DMS79 treated with DMSO at 0.1 percent for 48 hours (cell line): ENCODE measurements at regions not wholly inside any gene's neighbourhood (a gene's known extent, or its start where the extent isn't known, plus 50 kb on each side); places are given as distances from the start of the nearest gene placed in this dataset.

Source experiments
- DNase-seq: peaks from one replicate; lab custom pipeline; 2025; lab: John Stamatoyannopoulos, UW

GRCh38 chr1:192098001-192098400 lies 60.3 kb upstream of the RGS18 start:
- no peak for DNase-seq

GRCh38 chr1:192099328-192099727 lies 58.9 kb upstream of the RGS18 start:
- DNase-seq = no peak

DNA sequence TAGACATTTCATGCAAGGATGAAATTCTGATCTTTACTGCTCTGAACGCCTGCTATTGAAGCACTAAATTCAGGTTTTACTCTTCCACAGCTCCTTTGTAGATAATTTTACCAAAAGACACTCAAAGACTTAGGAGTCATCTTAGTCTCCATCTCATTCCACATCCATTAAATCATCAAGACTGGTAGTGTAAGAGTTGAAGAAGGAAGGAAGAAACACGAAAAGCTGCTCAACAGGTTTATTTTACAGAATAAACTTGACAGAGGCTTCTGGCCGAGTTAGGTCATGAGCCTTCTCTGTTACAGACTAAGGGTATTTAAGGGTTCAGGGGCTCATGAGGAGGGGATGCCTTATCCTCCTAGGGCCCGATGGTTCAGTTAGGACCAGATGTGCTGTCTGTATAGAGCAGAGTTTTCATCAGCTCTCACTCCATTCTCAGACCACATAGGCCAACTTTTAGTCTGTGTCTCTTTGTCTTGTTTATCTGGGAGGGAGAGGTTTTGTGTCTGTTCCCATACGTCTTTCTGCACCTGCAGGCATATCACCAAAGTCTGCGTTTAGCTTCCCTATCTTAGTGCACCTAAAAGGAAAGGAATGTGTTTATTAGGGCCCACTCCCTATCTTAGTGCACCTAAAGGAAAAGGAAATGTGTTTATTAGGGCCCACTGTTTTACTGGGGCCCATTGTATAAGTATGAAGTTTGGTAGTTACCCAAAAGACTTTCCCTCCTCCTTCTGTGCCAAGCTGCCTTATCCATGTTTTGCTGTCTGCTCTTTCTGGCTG lies 57.4 kb upstream of the RGS18 start:
- DNase-seq = no peak

DNA sequence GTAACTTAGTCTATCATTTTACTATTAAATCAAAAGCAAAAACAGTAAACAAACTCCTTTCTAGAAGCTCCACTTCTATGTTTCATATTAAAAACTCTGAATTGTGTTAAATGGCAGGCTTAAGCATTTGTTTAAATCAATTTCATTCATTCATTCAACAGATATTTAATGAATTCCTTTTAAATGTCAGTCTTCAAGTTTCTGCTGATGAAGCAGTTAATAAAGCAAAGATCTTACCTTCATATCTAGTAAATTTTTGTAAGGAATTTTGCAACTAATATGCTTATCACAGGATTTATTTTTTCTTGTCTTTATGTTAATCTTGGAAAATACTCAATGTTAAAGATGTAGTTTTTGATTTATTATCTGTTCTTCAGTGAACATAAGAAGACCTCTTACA lies 54.1 kb upstream of the RGS18 start:
- no peak for DNase-seq

DNA sequence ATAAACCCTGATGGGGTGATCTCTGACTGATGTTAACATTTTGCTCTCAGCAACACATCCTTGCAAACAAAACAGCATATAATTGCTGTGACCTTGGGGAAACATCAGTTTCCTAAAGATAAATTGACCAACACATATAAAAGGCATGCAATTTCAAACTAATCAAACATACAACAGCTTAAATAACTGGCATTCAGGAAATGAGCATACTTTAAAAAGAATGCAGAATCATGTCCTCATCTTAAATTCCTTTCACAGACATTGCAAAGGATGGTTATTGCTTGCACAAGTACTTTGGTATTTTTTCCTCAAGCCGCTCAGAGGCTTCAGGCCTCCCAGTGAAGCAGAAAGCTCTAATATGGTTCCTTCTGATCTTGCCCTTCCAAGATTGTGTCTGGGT lies 53.4 kb upstream of the RGS18 start:
- DNase-seq = no peak

GRCh38 chr1:192108161-192108560 lies 50.1 kb upstream of the RGS18 start:
- no peak for DNase-seq
